ENCODE measurements at regions not wholly inside any gene's neighbourhood (a gene's known extent, or its start where the extent isn't known, plus 50 kb on each side); places are given as distances from the start of the nearest gene placed in this dataset.
"Not testable (repeated sequence)": the region's sequence is repeated elsewhere in the genome, so short reads cannot be mapped to it uniquely, and the experiment has no call there.

DNA sequence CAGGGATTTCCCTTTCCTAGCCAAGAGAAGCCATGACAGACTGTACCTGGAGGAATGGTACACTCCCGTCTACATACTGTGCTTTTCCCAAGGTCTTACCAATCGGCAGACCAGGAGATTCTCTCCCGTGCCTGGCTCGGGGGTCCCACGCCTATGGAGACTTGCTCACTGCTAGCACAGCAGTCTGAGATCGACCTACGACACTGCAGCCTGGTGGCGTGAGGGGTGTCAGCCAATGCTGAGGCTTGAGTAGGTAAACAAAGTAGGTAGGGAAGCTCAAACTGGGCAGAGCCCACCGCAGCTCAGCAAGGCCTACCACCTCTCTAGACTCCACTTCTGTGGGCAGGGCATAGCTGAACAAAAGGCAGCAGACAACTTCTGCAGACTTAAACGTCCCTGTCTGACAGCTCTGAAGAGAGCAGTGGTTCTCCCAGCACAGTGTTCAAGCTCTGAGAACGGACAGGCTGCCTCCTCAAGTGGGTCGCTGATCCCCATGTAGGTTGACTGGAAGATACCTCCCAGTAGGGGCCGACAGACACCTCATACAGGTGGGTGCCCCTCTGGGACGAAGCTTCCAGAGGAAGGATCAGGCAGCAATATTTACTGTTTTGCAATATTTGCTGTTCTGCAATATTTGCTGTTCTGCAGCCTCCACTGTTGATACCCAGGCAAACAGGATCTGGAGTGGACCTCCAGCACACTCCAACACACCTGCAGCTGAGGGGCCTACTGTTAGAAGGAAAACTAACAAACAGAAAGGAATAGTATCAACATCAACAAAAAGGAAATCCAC, 270.4 kb upstream of the TLE3 start:
- H3K79me1 ChIP-seq (ENCODE audit: low read depth, low read length); H3K9me3 ChIP-seq (ENCODE audit: insufficient read depth in 2 of 2, low read depth in 1 of 2, low read length in 1 of 2); H2AK5ac ChIP-seq (ENCODE audit: low read depth, low read length); H3K4me1 ChIP-seq (replicated peaks in 1 of 4; ENCODE audit: control insufficient read depth in 3 of 4, insufficient read depth in 4 of 4, low read length in 3 of 4); DNase-seq (ENCODE audit: low read depth in 1 of 2, low spot score in 2 of 2); H3K14ac ChIP-seq (ENCODE audit: insufficient read length); H4K91ac ChIP-seq (replicated peaks; ENCODE audit: insufficient read length, low read length); FAIRE-seq; H3K4me3 ChIP-seq (ENCODE audit: extremely low read depth in 1 of 4, insufficient read depth in 2 of 4, low read depth in 3 of 4, low read length in 4 of 4); H3K27ac ChIP-seq (ENCODE audit: low read depth, low read length); H3K56ac ChIP-seq (replicated peaks; ENCODE audit: insufficient read length, low read depth, low read length); H3K23ac ChIP-seq (ENCODE audit: insufficient read length); H4K8ac ChIP-seq (ENCODE audit: extremely low read depth, insufficient read depth, low read length); H3K27me3 ChIP-seq (replicated peaks in 1 of 4; ENCODE audit: control insufficient read depth in 3 of 4, extremely low read depth in 1 of 4, insufficient read depth in 3 of 4, low read length in 3 of 4); H2BK12ac ChIP-seq (ENCODE audit: low read depth, low read length); H3K23me2 ChIP-seq (ENCODE audit: low read depth, low read length); H3K36me3 ChIP-seq (ENCODE audit: control insufficient read depth in 2 of 4, insufficient read depth in 4 of 4, low read length in 3 of 4); H3K4me2 ChIP-seq (ENCODE audit: insufficient read depth in 1 of 2, low read depth in 2 of 2, low read length in 2 of 2); H3K4ac ChIP-seq (replicated peaks; ENCODE audit: insufficient read length, low read depth, low read length); H2BK120ac ChIP-seq (replicated peaks; ENCODE audit: low read depth, low read length); H2BK5ac ChIP-seq (ENCODE audit: low read depth, low read length); H3K18ac ChIP-seq (ENCODE audit: extremely low read depth, low read length); POLR2A ChIA-PET (ENCODE audit: partially characterized antibody); H3K9ac ChIP-seq (replicated peaks in 1 of 4; ENCODE audit: extremely low read depth in 1 of 4, low read depth in 3 of 4, low read length in 3 of 4); H4K20me1 ChIP-seq (replicated peaks in 1 of 2; ENCODE audit: control insufficient read depth in 1 of 2, insufficient read depth in 2 of 2, low read length in 2 of 2); H2BK20ac ChIP-seq (ENCODE audit: low read length); H3K79me2 ChIP-seq (ENCODE audit: control insufficient read depth in 1 of 2, insufficient read depth in 2 of 2, low read length in 2 of 2); H4K5ac ChIP-seq (ENCODE audit: insufficient read length, low read depth, low read length): not testable (repeated sequence)
- TF ChIP-seq RAD21 (IDR thresholded peaks at IDR 0.05 in 1 of 2, conservative IDR thresholded peaks at IDR 0.05 in 1 of 2; ENCODE audit: low read depth in 2 of 2, low read length in 2 of 2) (peak in 1 of 2 experiments; percentile 15; a peak in 1 of 4 replicates), CTCF (IDR thresholded peaks at IDR 0.05; ENCODE audit: control extremely low read depth in 1 of 3, insufficient read depth in 1 of 3, low read depth in 1 of 3, low read length in 3 of 3) (peak in 1 of 3 experiments; percentile 10; a peak in 1 of 4 replicates)
- Histone ChIP-seq H2BK15ac (ENCODE audit: low read length) (0 out of 2 replicates have a peak overlapping the region, but pooled peaks have one; percentile 23), H2AFZ (ENCODE audit: low read length) (peak overlapping the region; percentile 70; the same call in 1 of the 2 replicates)
- CTCF ChIA-PET (ENCODE audit: partially characterized antibody) = interaction anchor here (0.7 to 1.2 kb wide), 4 partner anchors 13 to 120 kb away, joined by 3 to 5 read pairs (median 4); no protein-coding TSS in a partner anchor
- WGBS, 2 experiments (ENCODE audit: extremely low coverage in 1 of 2, insufficient coverage in 1 of 2, insufficient read length in 1 of 2, insufficient replicate concordance in 2 of 2, low coverage in 1 of 2, low lambda C conversion rate in 2 of 2, missing lambda C conversion rate in 1 of 2) = 84% methylated on average over 14 of the region's 14 CpGs; no CpG with 5 or more reads in 1 of the 2 experiments

Data from H1 (cell line).